SK-N-MC (cell line): ENCODE measurements at regions not wholly inside any gene's neighbourhood (a gene's known extent, or its start where the extent isn't known, plus 50 kb on each side); places are given as distances from the start of the nearest gene placed in this dataset.

Experiments
- EZH2 ChIP-seq: fragments of 200-600 bp; sonication (generic); IDR thresholded peaks from one replicate; pipeline ENCODE4 v1.6.1; 2017; ENCODE audit warnings: antibody characterized with exemption
- FOXP2 ChIP-seq: optimal IDR thresholded peaks from 2 replicates; pipeline ENCODE3; 2011; ENCODE audit warnings: mild to moderate bottlenecking, moderate library complexity; ENCODE audit not compliant: insufficient read depth; ENCODE audit errors: extremely low read length, control extremely low read depth
- POLR2AphosphoS5 ChIP-seq: IDR thresholded peaks from 2 replicates; pipeline ENCODE4 v1.6.1; 2012; ENCODE audit warnings: mild to moderate bottlenecking, low read depth, low read length, borderline replicate concordance

DNA sequence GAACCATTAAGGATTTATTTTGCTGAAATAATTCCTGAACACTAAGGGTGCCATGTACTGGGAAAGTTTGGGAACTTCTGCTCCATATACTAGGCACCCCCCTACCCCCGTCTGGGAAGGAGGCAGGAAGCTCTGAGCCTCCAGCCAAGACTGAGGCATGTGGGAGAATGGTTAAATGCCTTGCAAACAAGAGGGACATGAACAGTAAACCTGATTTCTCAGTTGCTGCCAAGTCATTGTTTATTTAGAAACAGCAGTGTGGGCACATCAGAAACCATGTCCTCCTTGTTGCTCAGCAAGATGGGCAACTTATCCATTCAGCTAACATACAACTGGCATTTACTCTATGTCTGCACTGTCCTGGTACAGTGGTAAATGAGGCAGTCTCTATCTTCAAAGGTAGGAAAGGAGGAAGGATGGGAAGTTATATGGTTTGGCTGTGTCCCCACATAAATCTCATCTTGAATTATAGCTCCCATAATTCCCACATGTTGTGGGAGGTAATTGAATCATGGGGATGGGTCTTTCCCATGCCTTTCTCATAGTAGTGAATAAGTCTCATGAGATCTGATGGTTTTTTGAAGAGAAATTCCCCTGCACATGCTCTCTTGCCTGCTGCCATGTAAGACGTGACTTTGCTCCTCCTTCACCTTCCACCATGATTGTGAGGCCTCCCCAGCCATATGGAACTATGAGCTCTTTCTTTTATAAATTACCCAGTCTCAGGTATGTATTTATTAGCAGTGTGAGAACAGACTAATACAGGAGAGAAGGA lies 459.1 kb downstream of the MIAT start:
- no peak for TF ChIP-seq POLR2AphosphoS5
- TF ChIP-seq EZH2 = no peak
- no peak for TF ChIP-seq FOXP2
